OCI-M1 (cell line): ENCODE measurements at regions not wholly inside any gene's neighbourhood (a gene's known extent, or its start where the extent isn't known, plus 50 kb on each side); places are given as distances from the start of the nearest gene placed in this dataset.

ENCODE experiments used
- DNase-seq: peaks from one replicate; lab custom pipeline; 2025; lab: John Stamatoyannopoulos, UW

DNA sequence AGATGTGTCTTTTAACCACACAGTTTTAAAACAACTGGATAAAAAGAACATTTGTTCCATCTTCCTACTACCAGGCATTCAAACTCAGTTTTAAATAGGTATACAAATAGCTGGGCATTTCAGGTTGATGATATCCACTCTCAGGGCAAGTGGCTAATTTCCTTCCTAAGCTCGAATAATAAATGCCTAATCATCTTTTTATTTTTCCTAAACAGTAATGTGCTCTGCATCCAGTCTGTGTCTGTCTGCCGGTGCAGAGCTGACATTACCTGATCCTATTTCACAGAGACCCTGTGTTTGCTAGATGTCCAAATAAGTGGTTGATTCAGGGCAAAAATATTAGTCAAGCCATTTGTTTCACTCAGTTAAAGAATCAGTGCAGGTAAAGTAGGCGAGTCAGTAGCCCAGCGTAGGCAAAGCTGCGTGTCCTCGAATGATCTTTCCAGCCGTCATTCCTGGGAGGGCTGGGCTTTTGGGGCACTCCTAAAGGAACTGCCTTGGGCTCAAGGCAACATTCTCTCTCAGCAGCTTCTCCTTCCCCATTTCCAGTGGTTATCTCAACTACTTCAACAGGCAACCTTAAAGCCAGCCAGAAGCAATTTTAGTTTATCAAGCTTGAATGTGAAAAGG lies 74.2 kb upstream of the BMP2 start:
- DNase-seq = peak; percentile 23

DNA sequence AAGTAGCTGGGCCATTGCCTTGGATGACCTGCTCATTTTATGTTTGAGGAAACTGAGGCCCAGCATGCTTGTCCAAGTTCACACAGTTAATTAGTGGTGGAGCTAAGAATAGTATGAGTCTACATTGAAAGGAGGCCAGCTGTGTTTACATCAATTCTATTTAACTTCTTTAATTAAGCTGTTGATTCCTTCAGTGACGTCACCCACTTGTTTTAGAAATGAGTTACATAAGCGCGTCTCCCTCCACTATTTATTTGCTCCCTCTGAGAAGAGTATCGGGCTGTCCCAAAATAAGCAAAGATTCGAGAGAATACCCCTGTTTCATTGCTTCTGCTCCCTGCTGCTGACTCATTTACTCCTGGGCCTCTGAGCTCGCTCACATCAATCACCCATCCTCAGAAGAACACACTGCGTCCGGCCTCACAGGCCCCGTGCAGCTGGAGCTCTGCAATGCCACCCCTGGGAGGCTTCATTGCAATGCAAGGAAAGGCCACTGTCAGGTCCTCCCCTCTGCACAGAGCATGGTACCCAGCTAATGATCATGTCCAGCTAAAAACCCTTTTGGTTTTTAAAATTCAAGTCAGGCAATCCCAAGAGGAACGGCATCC lies 74.8 kb upstream of the BMP2 start:
- no peak for DNase-seq

DNA sequence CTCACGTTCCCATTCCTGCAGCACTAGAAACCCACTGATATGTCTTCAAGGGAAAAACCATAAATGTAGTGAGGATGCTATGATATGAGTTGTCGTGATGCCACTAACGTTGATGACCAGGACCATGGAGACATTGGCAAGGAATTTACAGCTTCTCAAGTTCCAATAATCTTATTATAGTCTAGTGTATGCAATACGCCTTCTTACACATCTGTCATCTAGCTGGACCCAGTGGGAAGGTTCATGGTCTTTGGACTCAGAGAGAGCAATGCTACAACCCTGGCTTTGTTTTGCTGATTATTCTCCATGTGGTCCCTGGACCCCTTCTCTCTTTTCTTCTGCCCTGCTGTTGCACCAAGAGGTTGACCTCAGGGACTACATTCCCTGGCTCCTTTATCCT lies 76.0 kb upstream of the BMP2 start:
- DNase-seq = no peak

DNA sequence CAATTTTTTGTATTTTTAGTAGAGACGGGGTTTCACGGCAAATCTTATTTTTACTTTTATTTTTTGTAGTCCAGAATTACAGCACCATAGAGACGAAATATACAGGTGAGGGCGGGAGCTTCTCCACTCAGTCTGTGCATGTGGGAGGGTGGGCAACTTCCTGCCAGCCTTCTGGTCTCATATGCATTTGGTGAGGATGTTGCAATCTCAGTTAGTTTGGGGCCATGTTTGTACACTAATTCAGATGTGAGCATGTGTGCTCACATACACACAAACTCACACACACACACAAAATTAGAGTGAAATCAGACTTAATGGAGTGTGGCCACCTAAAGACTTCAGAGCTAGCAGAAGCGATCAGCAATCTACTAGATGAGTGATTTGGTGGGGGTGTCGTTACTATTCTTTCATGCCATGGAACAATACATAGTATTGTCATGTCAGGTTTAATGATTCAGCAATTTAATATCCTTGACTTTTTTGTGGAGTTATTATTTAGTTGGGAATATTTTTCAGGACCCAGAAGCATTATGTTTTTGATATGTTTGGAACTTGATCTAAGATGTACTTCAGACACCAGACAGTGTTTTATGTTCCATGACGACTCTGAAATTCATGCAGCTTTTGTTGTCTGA lies 78.0 kb upstream of the BMP2 start:
- no peak for DNase-seq

DNA sequence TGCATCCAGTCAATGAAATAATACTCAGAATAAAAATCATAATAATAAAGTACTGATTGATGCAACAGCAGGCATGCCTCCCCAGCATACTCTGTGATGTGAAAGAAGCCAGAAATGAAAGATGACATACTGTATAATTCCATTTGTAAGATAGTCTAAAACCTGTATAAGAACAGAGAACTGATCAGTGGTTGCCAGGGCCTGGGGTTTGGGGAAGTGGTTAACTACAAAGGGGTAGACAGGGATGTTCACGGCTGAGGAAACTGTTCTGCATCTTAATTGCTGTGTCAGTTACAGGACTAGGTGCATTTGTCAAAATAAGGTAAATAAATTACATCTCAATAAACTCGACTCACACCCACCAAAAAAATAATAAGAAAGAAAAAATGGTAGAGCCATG lies 81.3 kb upstream of the BMP2 start:
- DNase-seq = peak; percentile 53

DNA sequence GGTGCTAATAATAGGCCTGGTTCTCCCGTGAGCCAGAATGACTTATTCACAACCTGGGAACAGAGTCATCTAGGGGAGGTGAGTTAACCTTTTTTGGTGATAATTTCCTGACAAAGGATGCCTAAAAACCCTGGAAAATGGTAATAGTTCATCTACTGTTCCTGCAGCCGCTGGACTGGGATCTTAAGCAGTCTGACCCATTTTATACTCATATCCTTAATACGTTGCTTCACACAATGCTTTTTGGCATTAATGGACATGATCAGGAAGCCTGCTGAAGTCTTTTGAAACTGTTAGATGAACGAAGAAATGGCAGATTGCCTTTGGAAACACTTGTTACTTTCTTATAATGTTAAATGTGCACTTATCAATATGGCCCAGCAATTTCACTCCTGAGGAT lies 81.9 kb upstream of the BMP2 start:
- DNase-seq = no peak

DNA sequence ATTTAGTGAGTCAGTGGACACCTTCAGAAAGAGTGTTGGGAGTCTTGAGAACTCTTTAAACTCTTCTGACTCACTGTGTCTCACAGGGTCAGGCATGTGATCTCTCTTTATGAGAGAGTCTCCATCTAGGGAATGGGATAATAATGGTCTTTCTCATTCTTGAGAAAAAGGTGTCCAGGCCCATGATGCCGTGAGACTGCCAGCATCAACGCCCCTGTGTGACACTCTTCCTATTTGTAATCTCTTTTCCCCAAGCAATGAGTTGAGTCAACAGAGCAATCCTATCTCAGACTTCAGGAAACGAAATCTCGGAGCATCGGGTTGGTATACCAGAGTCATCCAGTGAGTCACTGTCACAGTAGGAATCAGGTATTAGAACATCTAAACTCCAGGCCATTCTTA lies 82.3 kb upstream of the BMP2 start:
- DNase-seq = no peak

DNA sequence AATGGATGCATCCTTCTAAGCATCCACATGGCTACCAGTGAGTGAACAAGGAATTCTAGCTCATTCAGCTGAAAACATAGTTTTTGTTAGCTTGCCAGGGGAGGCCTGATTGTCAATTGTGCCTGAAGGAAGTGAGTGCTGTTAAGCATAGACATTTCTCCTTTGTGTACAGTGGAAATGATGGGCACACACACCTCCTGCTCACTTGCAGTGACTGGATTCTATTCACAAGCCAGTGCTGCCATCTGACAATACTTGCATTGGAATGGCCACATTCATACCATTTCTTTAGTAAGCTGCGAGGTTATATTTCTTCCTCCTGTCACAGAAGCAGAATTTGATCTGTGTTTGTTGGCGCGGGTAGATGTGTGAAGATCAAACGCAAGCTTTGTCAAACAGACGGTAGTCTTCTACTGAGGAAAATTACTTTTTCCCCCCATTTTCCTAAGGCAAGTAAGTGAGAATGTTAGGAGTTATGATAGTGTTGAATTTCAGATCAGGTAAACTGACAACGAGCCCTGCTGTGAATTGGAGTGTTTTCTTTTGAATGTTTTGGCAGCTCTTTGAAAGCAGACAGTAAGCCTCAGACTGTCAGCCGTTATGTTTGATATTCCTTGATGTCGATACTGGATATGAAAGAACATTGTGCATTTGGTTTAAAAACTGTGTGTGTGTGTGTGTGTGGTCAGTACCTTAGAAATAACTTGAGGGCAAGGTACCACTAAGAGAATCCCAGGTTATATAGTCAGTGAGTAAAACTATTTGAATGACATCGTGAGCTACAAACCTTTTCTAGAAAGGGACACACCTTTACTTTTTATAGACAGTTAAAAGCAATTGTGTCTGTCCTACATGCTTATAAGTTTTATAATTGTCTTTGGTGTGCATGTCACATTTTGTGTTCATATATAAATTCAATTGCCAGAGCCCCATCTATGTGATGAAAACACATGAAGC lies 84.2 kb upstream of the BMP2 start:
- no peak for DNase-seq

DNA sequence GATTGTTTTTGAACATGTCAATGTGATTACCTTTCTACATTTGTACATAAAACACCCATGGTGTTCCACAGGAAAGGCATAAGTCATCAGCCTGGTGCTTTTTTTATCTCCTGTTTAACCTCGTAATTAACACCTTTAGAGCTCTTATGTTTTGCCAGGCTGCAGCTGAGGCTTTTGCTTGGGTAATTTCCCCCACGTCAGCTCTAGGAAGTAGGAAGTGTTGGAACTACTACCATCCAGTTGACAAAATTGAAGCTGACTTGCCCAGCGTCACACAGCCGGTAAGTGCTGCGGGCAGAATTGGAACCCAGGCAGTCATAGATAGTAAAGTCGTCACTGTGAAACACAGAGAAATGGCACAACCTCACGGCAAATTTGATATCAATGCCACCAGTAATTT lies 86.6 kb upstream of the BMP2 start:
- DNase-seq = no peak

DNA sequence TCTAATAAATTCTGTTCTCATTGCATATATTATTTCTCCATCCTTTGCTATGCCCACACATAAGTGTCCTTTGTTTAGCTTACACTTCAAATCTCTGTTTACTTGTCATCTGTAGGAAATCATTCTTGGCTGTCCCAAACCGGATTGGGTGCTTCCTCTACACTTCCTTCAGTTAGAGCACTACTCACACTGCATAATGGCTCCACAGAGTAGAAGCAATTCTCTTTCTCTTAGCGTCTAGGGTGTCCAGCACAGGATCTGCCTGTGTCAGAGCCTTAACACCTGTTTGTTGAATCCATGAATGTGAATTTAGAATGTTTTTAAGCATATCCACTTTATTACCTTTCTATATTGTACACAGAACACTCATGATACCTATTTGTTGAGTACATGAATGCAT lies 87.0 kb upstream of the BMP2 start:
- DNase-seq = no peak

DNA sequence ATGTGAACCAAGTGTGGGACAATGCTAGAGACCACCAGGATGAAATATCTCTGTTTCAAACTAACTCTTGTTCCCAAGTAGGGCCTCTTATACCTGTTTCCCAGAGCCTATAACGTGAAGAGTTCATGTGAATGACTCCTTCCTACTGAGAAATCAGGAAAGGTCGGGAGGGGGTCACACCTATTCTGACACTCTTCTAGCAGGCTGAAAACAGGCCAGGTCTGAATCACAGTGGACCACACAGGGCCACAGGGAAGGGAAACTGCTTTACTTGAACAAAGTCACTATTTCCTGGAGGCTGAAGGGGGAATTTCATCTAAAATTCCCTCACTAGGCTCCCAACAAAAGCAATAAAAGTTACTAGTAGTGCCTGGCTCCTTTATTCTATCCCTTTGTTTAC lies 88.4 kb upstream of the BMP2 start:
- no peak for DNase-seq

DNA sequence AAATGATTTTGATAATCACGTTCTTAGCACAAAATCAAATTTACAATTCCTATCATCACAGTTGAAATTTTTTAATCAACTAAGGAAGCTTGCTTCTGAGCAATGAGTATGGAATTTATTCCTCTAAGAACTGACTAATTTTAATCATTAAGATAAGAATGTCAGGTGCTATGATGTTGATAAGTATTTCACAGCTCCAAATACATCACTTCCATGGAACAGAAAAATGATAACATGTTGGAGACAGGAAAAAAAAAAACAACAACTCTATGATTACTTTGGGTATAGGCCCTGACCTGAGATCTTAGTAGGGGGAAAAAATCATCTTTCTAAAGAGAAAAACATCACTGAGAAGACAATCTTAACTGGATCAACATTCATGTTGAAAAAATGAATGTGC lies 89.4 kb upstream of the BMP2 start:
- no peak for DNase-seq

DNA sequence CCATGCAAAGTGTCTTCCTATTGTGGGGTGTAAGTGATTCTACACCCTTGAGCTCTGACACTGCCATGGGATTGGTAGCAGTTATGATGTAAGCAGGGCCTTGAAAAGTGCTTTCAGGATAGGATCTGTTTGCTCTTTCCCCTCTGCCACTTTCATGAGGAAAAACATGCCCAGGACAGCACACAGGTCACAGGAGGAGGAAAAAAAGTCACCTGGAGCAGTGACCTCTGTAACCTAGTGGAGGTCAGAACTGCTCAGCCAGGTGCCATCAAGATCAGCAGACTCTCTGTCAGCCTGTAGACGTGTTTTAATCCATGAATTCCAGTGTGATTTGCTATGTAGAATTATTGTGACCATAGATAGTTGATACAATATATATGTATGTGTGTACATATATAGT lies 92.7 kb upstream of the BMP2 start:
- DNase-seq = no peak

DNA sequence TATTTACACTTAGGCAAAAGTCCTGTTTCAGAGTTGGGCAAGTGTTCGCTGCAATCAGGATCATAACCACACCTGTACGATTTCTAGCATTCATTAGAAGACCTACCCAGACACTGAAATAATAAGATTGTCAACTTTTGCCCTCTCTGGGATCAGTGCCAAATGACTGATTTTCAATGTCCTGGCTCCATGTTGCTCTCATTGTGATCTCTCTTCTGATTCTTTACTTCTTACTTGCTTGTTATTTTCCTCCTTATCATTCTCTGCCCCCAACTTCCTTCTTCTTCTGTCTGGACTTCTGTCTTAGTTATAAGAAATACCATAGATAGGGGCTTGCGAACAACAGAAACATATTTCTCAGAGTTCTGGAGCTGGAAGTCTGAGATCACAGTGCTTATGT lies 94.4 kb upstream of the BMP2 start:
- peak; percentile 63 for DNase-seq

DNA sequence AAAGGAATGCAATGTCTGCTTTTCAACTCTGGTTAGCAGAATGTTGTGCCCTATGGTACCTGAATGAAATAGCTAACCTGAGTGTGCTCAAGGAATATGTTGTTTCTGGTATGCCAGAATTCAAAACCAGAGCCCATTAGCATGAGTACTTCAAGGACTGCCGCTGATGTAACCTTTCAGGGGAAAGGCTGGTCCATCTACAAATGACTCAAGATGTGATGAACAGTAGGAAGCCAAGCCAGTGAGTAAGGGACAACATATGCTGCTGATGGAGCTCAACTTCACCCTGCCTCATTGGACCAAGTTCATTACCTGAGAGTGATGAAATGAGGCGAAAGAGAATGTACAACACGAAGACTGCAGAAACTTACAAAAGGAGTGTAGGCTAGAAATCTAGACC lies 95.7 kb upstream of the BMP2 start:
- DNase-seq = no peak

DNA sequence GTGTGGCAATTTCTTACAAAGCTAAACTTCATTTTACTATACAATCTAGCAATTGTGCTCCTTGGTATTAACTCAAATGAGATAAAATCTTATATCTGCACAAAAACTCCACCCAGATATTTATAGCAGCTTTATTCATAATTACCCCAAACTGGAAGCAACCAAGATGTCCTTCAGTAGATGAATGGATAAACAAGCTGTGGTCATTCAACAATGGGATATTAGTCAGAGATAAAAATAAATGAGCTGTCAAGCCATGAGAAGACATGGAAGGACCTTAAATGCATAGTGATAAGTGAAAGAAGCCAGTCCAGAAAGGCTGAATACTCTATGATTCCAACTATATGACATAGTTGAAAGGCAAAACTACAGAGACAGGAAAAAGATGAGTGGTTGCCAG lies 98.9 kb upstream of the BMP2 start:
- DNase-seq = no peak

DNA sequence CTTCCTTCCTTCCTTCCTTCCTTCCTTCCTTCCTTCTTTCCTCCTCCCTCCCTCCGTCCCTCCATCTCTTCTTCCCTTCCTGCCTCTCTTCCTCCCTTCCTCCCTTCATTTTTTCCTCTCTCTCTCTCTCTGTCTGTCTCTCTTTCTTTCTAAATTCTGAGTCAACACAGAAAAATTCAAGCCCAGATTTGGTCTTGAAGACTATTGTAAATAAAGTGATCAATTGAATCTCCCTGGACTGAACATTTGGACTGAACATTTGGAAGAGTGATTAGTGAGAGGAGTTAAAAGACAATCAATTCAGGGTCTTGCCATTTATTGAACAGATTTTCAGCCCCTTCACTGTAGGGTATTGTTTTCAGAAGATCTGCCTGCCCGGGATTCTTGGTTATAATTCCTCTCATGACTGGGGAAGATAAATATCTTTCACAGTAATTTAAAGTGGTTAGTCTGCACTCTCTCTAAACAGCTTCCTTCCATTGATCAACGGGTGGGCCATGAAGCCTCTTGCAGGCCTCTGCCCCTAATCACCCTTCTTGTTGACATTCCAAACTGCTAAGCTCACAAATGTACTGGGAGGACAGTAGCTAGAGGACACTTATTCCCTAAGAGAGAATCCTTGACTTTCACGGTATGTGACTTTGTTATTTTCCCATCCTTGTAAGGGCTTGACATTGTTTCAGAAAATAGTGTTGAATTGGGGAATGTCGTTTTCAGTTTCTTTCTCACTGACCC lies 101.7 kb upstream of the BMP2 start:
- DNase-seq = no peak

DNA sequence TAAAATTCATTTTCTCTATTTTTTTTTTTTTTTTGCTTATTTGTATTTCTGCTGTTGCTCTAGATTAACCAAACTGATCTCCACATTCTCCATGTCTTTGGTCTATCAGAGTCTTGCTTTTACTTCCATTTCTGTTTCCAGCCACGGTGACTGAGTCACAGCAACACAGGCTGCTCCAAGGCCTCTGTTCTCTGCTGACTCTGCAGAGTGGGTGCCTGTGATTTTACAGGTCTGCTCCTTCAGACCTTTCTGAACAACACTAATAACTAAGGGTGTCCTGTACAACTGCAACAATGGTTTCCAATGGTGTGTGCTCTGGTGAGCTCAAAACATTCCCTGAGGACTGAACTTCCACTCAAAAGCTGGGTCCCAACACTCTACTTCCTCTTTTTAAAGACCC lies 102.3 kb upstream of the BMP2 start:
- no peak for DNase-seq

DNA sequence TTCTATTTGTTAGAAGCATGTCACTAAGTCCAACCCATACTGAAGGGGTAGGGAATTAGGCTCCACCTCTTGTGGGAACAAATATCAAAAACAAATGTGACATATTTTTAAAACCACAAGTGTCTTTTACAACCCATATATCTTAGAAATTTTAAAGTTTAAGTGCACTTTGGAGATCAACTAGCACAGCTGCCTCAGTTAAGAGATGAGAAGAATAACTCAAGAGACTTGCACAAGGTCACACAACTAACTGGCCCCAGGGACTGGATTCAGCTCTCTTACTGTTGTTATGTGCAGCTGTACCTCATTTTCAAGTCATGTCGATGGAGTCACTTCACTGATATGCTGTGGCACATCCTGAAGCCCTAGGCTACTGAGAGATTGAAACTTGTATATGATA lies 102.9 kb upstream of the BMP2 start:
- DNase-seq = no peak

DNA sequence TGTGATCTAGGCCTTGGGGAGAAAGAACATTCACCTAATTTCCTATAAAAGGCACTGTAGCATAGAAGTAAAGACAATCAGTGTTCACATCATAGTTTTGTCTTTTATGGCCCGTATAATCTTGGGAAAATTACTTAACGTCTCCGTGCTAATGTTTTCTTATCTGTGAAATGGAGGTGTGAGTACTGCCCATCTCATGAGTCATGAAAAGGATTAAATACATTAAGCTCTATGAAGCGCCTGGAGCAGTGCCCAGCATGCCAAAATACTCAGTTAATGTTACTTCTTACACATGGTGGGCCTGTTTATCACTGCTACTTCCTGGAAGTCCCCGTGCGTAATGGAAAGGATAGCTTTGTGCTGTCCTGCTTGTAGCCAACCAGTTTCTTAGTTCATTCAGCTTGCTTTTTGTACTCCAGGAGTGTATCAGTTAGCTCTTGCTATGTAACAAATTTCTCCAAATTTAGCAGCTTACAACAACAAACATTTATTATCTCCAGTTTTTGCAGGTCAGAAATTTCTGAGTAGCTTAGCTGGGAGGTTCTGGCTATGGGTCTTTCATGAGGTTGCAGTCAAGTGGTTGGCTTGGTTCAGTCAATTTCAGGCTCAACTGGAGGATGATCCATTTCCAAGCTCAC lies 103.6 kb upstream of the BMP2 start:
- no peak for DNase-seq

DNA sequence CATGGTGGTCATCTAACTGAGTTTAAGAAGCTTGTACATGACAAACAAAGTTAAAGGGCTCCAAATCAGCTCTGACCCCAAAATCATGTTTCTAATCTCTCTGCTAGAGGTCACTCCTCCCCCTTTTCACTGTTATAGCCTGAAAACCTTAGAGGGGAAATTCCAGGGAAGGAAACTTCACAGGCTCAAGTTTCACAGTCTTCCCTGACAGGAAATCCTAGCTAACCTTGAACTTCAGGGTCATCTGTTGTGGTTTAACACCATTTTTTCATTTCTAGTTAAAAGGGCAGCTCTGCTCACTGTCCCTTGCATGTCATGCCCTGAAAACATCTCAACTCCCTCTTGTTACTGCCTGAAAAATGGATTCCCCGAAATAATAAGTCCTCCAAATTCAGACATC lies 104.4 kb upstream of the BMP2 start:
- DNase-seq = no peak

DNA sequence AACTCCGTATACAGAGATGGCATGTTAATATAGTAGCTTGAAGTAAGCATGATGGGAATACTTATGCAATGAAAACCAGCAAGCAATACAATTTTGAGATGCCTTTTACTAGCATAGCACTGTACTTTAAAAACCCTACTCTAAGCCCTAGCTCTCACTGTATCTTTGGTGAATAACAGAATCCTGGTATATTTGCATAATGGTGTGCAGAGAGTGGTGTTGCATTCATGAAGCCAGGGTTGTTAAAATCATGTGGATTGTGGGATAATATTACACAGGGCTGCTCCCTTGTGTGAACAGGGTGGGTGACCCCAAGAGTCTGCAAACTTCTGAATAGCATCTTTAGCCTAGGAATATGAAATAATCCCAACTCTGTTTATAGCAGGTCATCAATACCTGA lies 105.2 kb upstream of the BMP2 start:
- no peak for DNase-seq
